Activated T-helper 17 cell treated with anti-CD3 and anti-CD28 coated beads, Interleukin-2, amount 50 U/mL, for 72 hours (primary cell): ENCODE measurements at regions not wholly inside any gene's neighbourhood (a gene's known extent, or its start where the extent isn't known, plus 50 kb on each side); places are given as distances from the start of the nearest gene placed in this dataset.

Experiments
- ATAC-seq: fragments of 150-1000 bp; cut with Tn5 transposase; replicated peaks from 2 replicates; pipeline ENCODE4 v1.10.0; 2021; ENCODE audit warnings: mild to moderate bottlenecking, moderate library complexity
- H3K27ac Mint-ChIP-seq: one replicate; pipeline ENCODE4 v1.8.0; 2022; ENCODE audit warnings: mixed read lengths
- H3K27me3 Mint-ChIP-seq: one replicate; pipeline ENCODE4 v1.8.0; 2022; ENCODE audit warnings: mixed read lengths
- H3K36me3 Mint-ChIP-seq: one replicate; pipeline ENCODE4 v1.8.0; 2022; ENCODE audit warnings: low read depth, mild to moderate bottlenecking, mixed read lengths
- H3K4me1 Mint-ChIP-seq: one replicate; pipeline ENCODE4 v1.8.0; 2022; ENCODE audit warnings: mixed read lengths
- H3K4me3 Mint-ChIP-seq: one replicate; pipeline ENCODE4 v1.8.0; 2022; ENCODE audit warnings: mild to moderate bottlenecking, mixed read lengths
- H3K9me3 Mint-ChIP-seq: one replicate; pipeline ENCODE4 v1.8.0; 2022; ENCODE audit warnings: mixed read lengths

- H3K4me3 Mint-ChIP-seq: no peak overlapping the region
- H3K27ac Mint-ChIP-seq: no peak overlapping the region
- no peaks in the 10 kb centered on the region for H3K4me1 Mint-ChIP-seq
- no peaks in the 10 kb centered on the region for H3K36me3 Mint-ChIP-seq
- peaks cover 18% of the 10 kb centered on the region for H3K27me3 Mint-ChIP-seq
- no peaks in the 10 kb centered on the region for H3K9me3 Mint-ChIP-seq
- no peak for ATAC-seq
Observed at GRCh38 chr2:161042990-161043625, 117.1 kb upstream of the TANK start.

GRCh38 chr2:161044095-161044865, 115.9 kb upstream of the TANK start:
- H3K4me3 Mint-ChIP-seq: no peak overlapping the region
- H3K27ac Mint-ChIP-seq: no peak overlapping the region
- no peaks in the 10 kb centered on the region for H3K4me1 Mint-ChIP-seq
- no peaks in the 10 kb centered on the region for H3K36me3 Mint-ChIP-seq
- H3K9me3 Mint-ChIP-seq: no peaks in the 10 kb centered on the region
- H3K27me3 Mint-ChIP-seq: peaks cover 15% of the 10 kb centered on the region
- no peak for ATAC-seq

- no peaks in the 10 kb centered on the region for H3K9me3 Mint-ChIP-seq
- H3K4me3 Mint-ChIP-seq: no peak overlapping the region
- no peaks in the 10 kb centered on the region for H3K36me3 Mint-ChIP-seq
- H3K27ac Mint-ChIP-seq: no peak overlapping the region
- H3K27me3 Mint-ChIP-seq: peaks cover 17% of the 10 kb centered on the region
- no peak for ATAC-seq
- no peaks in the 10 kb centered on the region for H3K4me1 Mint-ChIP-seq
Observed at GRCh38 chr2:161044921-161045320, 115.3 kb upstream of the TANK start.

- Mint-ChIP-seq H3K36me3 (no peaks in the 10 kb centered on the region), H3K4me1 (no peaks in the 10 kb centered on the region), H3K27ac (no peak overlapping the region), H3K9me3 (no peaks in the 10 kb centered on the region), H3K4me3 (no peak overlapping the region), H3K27me3 (peaks cover 19% of the 10 kb centered on the region)
- ATAC-seq: no peak
Observed at GRCh38 chr2:161045726-161046125, 114.5 kb upstream of the TANK start.

GRCh38 chr2:161046876-161047275, 113.4 kb upstream of the TANK start:
- Mint-ChIP-seq H3K27me3 (peaks cover 19% of the 10 kb centered on the region), H3K27ac (no peak overlapping the region), H3K4me3 (no peak overlapping the region), H3K9me3 (no peaks in the 10 kb centered on the region), H3K4me1 (no peaks in the 10 kb centered on the region), H3K36me3 (no peaks in the 10 kb centered on the region)
- ATAC-seq: no peak

GRCh38 chr2:161048317-161048716, 111.9 kb upstream of the TANK start:
- Mint-ChIP-seq H3K27ac (no peak overlapping the region), H3K4me3 (no peak overlapping the region)

GRCh38 chr2:161049559-161049958, 110.7 kb upstream of the TANK start:
- Mint-ChIP-seq H3K4me1 (no peaks in the 10 kb centered on the region), H3K27me3 (peaks cover 28% of the 10 kb centered on the region), H3K36me3 (no peaks in the 10 kb centered on the region), H3K4me3 (no peak overlapping the region), H3K27ac (no peak overlapping the region), H3K9me3 (no peaks in the 10 kb centered on the region)
- no peak for ATAC-seq

More at GRCh38 chr2:161048317-161048716, 111.9 kb upstream of the TANK start:
- no peaks in the 10 kb centered on the region for H3K36me3 Mint-ChIP-seq
- peaks cover 31% of the 10 kb centered on the region for H3K27me3 Mint-ChIP-seq
- H3K4me1 Mint-ChIP-seq: no peaks in the 10 kb centered on the region
- no peak for ATAC-seq
- no peaks in the 10 kb centered on the region for H3K9me3 Mint-ChIP-seq

- peaks cover 24% of the 10 kb centered on the region for H3K27me3 Mint-ChIP-seq
- no peak for ATAC-seq
- H3K4me1 Mint-ChIP-seq: no peaks in the 10 kb centered on the region
- no peaks in the 10 kb centered on the region for H3K36me3 Mint-ChIP-seq
- no peak overlapping the region for H3K4me3 Mint-ChIP-seq
- no peak overlapping the region for H3K27ac Mint-ChIP-seq
- peaks cover 7% of the 10 kb centered on the region for H3K9me3 Mint-ChIP-seq
Observed at GRCh38 chr2:161052214-161052613, 108.0 kb upstream of the TANK start.

- no peak for ATAC-seq
- Mint-ChIP-seq H3K27me3 (peaks cover 19% of the 10 kb centered on the region), H3K9me3 (peaks cover 11% of the 10 kb centered on the region), H3K36me3 (no peaks in the 10 kb centered on the region), H3K4me3 (no peak overlapping the region), H3K27ac (no peak overlapping the region), H3K4me1 (no peaks in the 10 kb centered on the region)
Observed at GRCh38 chr2:161055289-161055688, 104.9 kb upstream of the TANK start.

- H3K27me3 Mint-ChIP-seq: no peaks in the 10 kb centered on the region
- no peaks in the 10 kb centered on the region for H3K36me3 Mint-ChIP-seq
- ATAC-seq: no peak
- peaks cover 11% of the 10 kb centered on the region for H3K9me3 Mint-ChIP-seq
- H3K4me1 Mint-ChIP-seq: peaks cover 5% of the 10 kb centered on the region
- H3K4me3 Mint-ChIP-seq: no peak overlapping the region
- no peak overlapping the region for H3K27ac Mint-ChIP-seq
Observed at GRCh38 chr2:161059388-161059787, 100.8 kb upstream of the TANK start.

- Mint-ChIP-seq H3K9me3 (peaks cover 6% of the 10 kb centered on the region), H3K36me3 (no peaks in the 10 kb centered on the region), H3K27ac (no peak overlapping the region), H3K27me3 (no peaks in the 10 kb centered on the region), H3K4me3 (no peak overlapping the region), H3K4me1 (peaks cover 5% of the 10 kb centered on the region)
- no peak for ATAC-seq
Observed at GRCh38 chr2:161061786-161062185, 98.4 kb upstream of the TANK start.

GRCh38 chr2:161063157-161063945, 96.9 kb upstream of the TANK start:
- Mint-ChIP-seq H3K27ac (no peak overlapping the region), H3K9me3 (no peaks in the 10 kb centered on the region), H3K4me3 (no peak overlapping the region), H3K36me3 (no peaks in the 10 kb centered on the region), H3K27me3 (no peaks in the 10 kb centered on the region), H3K4me1 (peaks cover 5% of the 10 kb centered on the region)
- ATAC-seq: peak; percentile 85

- Mint-ChIP-seq H3K4me3 (no peak overlapping the region), H3K27ac (no peak overlapping the region), H3K27me3 (no peaks in the 10 kb centered on the region), H3K36me3 (no peaks in the 10 kb centered on the region), H3K4me1 (peaks cover 5% of the 10 kb centered on the region), H3K9me3 (no peaks in the 10 kb centered on the region)
- ATAC-seq: peak; percentile 28
Observed at GRCh38 chr2:161063946-161064306, 96.3 kb upstream of the TANK start.

GRCh38 chr2:161067846-161068350, 92.3 kb upstream of the TANK start:
- no peak overlapping the region for H3K4me3 Mint-ChIP-seq
- no peak for ATAC-seq
- no peaks in the 10 kb centered on the region for H3K27me3 Mint-ChIP-seq
- H3K36me3 Mint-ChIP-seq: no peaks in the 10 kb centered on the region
- H3K4me1 Mint-ChIP-seq: peaks cover 5% of the 10 kb centered on the region
- H3K9me3 Mint-ChIP-seq: no peaks in the 10 kb centered on the region
- no peak overlapping the region for H3K27ac Mint-ChIP-seq

GRCh38 chr2:161068670-161069069, 91.6 kb upstream of the TANK start:
- Mint-ChIP-seq H3K4me1 (peaks cover 2% of the 10 kb centered on the region), H3K9me3 (no peaks in the 10 kb centered on the region), H3K4me3 (no peak overlapping the region), H3K27ac (no peak overlapping the region), H3K36me3 (no peaks in the 10 kb centered on the region), H3K27me3 (no peaks in the 10 kb centered on the region)
- peak; percentile 49 for ATAC-seq
